ACC112 (cell line): ENCODE measurements at regions not wholly inside any gene's neighbourhood (a gene's known extent, or its start where the extent isn't known, plus 50 kb on each side); places are given as distances from the start of the nearest gene placed in this dataset.

Experiments used
- H2AFZ ChIP-seq: fragments of 200-600 bp; sonication (generic); one replicate; pipeline ENCODE4 v1.6.0; 2017; ENCODE audit warnings: antibody characterized with exemption, low read length; ENCODE audit not compliant: unreplicated experiment
- H3K27ac ChIP-seq: fragments of 200-600 bp; sonication (generic); 2 replicates; pipeline ENCODE4 v1.5.1; 2014; ENCODE audit warnings: low read depth, mild to moderate bottlenecking, antibody characterized with exemption, low read length, moderate library complexity
- H3K27me3 ChIP-seq: fragments of 200-600 bp; sonication (generic); 2 replicates; pipeline ENCODE4 v1.6.1; 2014; ENCODE audit warnings: mild to moderate bottlenecking, antibody characterized with exemption, low read length, moderate library complexity, mixed read lengths; ENCODE audit not compliant: insufficient read depth
- H3K36me3 ChIP-seq: fragments of 200-600 bp; sonication (generic); 2 replicates; pipeline ENCODE4 v1.6.1; 2016; ENCODE audit warnings: mild to moderate bottlenecking, antibody characterized with exemption, low read length, moderate library complexity, mixed read lengths; ENCODE audit not compliant: insufficient read depth
- H3K4me1 ChIP-seq: fragments of 200-600 bp; sonication (generic); one replicate; pipeline ENCODE4 v1.6.1; 2016; ENCODE audit warnings: low read length, mixed read lengths; ENCODE audit not compliant: insufficient read depth, unreplicated experiment, control insufficient read depth
- H3K4me3 ChIP-seq: fragments of 200-600 bp; sonication (generic); 2 replicates; pipeline ENCODE4 v1.5.1; 2014; ENCODE audit warnings: mild to moderate bottlenecking, low read depth, low read length
- H3K79me2 ChIP-seq: fragments of 200-600 bp; sonication (generic); one replicate; pipeline ENCODE4 v1.6.0; 2016; ENCODE audit warnings: low read length; ENCODE audit not compliant: control insufficient read depth, unreplicated experiment, insufficient read depth

DNA sequence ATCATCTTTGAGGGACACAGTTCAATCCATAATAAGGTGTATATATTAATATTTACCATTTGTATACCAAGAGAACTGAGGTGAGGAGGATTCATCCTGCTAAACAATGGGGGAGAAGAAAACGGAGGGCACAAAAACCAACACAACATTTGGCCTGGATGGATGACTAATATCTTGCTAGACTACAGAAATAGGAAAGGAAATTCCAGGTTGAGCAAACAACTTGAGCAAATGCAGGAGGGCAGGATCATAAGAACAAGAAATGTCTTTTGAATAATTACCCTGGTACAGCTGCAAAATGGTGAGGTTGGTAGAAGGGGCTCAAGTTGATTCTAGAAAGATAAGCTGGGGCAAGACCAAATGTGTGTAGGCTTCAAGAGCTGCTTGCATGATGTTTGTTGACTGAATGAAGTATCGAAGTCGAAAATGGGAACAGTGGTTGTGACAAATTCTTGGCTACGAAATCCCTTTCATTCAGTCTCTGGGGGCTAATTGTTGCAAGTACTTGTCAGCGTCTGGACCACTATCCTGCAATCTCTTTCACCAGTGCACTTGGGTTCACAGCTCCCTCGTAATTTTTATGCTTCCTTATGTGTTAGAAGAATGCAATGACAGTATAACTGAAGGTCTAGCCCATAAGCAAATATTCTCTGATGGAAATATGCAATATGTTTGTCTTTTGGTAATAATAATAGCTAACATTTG lies 176.2 kb downstream of the PTEN start:
- Histone ChIP-seq H3K27ac (no peak overlapping the region), H3K27me3 (no peaks in the 10 kb centered on the region), H3K4me3 (no peak overlapping the region)

DNA sequence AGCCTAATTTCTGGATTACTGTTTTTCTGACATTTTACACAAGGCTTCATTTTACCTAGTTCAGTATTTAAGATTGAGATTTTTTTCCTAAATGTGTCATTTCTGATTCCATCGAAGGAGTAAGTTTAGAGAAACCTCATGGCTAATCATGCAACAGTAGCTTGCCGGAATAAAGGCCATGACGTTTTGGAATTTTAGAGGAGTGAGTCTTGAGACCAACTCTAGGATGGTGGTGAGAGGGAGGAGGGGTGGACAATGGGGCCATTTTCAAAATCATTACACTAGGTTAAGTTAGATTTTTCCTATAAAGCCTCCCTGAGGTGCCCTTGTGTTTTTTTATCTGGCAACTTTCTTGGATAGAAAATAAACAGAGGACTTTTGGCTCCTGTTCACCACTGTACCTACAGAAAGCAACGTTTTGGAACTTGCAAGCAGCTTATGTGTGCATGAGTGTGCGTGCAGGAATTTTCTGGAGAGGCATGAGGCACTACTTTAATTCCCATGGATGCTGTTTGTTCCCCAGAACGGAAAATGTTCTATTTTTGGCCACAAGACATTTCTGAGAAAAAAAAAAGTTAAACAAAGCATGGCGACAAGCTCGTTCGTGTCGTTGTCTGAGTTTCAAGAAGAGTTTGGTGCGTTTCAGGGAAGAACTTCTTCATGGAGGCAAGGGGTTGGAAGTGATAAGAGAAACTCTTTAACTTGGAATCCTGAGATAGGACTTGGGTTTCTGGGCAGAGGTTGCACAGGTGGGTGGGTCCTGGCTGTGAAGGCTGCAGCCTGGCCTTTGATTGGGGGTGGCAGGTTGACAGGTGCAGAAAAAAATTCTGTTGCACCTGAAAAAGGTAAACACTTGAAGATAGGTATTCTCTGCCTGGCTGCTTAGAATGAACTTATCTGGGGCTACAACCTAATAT lies 178.1 kb downstream of the PTEN start:
- Histone ChIP-seq H3K4me1 (peaks cover 5% of the 10 kb centered on the region), H3K4me3 (no peak overlapping the region), H3K79me2 (no peaks in the 10 kb centered on the region), H3K27me3 (no peaks in the 10 kb centered on the region), H2AFZ (no peak overlapping the region), H3K27ac (no peak overlapping the region), H3K36me3 (no peaks in the 10 kb centered on the region)

More for the DNA sequence above, 176.2 kb downstream of the PTEN start:
- Histone ChIP-seq H3K4me1 (peaks cover 5% of the 10 kb centered on the region), H3K36me3 (no peaks in the 10 kb centered on the region), H3K79me2 (no peaks in the 10 kb centered on the region), H2AFZ (no peak overlapping the region)

DNA sequence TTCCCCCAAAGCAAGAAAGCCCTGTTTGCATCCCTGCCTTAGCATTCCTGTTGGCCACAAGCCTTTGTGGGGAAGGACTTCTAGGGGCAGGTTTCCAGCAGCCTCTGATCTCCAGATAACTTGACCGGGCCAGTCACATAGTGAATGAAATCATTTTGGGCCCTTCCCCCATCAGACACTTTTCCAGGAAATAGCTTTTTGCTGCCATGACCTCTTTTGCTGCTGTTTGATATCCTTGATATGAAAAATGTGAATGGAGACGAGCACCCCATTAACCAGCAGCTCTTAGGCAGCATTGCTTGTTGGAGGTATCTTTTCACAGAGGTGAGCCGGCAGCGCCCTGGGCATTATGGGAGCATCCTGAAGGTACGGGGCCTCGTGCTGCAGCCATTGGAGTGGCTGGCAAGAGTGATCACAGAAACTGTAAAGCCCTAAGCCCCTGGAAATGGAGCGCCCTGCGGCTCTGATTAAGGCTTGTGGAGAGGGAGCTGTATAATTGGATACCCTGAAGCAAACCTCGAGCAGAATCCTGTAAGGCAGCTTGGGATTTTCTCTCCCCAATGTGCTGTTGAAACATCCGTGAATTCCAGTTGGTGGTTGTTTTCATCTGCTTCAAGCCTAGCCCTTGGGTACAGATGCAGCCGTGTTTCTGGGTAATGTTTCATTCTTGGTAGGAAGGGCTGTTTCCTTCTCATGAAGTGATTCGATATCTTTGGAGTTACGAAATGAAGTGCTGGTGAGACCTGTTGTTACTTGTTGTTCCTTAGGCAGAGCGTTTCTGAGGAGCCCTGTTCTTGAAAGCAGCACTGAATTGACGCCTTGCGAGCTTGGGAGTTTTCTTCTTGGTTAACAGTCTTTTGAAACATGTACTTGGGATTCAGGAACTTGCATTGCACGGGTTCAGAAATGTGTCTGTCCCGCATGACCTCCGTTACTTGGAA lies 179.0 kb downstream of the PTEN start:
- Histone ChIP-seq H3K79me2 (no peaks in the 10 kb centered on the region), H3K4me1 (peaks cover 5% of the 10 kb centered on the region), H3K27ac (no peak overlapping the region), H3K36me3 (no peaks in the 10 kb centered on the region), H3K27me3 (no peaks in the 10 kb centered on the region), H2AFZ (no peak overlapping the region), H3K4me3 (no peak overlapping the region)

DNA sequence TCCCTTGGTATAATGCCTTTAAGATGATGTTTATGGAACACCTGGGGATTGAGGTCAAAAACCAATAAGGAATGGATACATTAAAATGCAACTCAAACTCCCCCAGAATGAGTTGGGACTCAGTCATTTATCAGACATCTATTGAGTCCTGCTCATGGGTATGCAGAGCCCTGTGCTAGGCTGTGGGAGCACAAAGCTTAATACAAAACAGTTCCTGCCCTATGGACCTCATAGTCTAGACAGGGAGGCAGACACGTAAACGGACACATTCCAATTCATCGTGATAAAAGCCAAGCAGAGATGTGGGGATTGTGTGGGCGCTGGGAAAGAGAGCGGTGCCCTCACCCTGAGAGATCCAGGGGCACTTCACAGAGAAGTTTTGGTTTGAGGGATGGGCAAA lies 181.7 kb downstream of the PTEN start:
- no peak overlapping the region for H3K4me3 ChIP-seq
- no peaks in the 10 kb centered on the region for H3K79me2 ChIP-seq
- no peaks in the 10 kb centered on the region for H3K27me3 ChIP-seq
- no peaks in the 10 kb centered on the region for H3K36me3 ChIP-seq
- H3K4me1 ChIP-seq: no peaks in the 10 kb centered on the region
- H2AFZ ChIP-seq: no peak overlapping the region
- H3K27ac ChIP-seq: no peak overlapping the region

DNA sequence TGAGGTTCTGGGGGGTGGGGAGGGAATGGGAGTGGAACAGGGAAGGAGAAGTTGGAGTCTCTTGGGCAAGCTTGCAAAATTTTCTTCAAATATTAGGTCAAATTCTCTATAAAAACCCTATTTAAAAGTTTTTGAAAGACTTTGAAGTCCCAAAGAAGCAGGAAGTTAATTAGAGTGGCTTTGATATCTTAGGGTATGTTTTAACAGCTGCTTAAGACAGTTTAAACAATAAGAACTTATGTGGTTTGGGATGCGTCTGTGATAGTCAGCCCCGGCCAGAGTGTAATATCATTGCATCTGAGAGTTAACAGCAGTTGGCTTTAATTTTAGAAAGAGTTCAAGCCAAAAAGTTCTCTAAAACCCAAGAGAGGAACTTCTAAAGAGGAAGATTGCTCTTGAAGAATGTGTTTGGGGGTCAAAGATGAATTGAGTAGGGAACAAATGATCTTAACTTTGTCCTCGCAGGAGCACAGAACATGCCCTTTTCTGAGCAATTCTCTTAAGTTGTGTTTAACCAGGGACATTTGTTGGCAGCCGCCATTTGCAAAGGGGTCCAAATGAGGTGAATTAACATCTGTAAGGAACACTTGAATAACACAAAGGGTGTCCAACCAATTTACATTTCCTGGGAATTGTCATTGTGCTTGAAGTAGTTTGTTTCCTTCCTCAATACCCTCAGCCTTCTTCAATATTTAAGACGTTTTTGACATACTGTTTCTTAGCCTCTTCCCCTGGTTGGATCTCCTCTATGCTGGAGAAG lies 182.4 kb downstream of the PTEN start:
- H3K27ac ChIP-seq: no peak overlapping the region
- H2AFZ ChIP-seq: no peak overlapping the region
- H3K79me2 ChIP-seq: no peaks in the 10 kb centered on the region
- no peaks in the 10 kb centered on the region for H3K27me3 ChIP-seq
- H3K36me3 ChIP-seq: no peaks in the 10 kb centered on the region
- H3K4me1 ChIP-seq: no peaks in the 10 kb centered on the region
- no peak overlapping the region for H3K4me3 ChIP-seq

DNA sequence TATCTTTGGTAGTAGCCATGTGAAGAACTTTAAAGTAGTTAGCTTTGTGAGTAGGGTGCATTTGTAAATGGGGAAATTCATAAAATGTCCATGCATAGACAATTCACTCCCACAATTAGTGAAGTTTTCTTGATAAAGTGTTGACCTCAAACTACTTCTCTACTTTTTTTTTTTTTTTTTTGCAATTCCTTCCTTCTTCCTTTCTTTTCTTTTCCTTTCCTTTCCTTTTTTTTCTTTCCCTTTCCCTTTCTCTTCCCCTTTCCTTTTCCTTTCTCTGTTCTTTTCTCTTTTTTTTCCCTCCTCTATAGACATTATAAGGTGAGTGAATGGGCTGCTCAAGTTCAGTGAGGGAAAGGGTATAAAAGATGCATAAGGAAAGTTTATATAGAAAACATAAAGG lies 184.2 kb downstream of the PTEN start:
- Histone ChIP-seq H3K36me3 (no peaks in the 10 kb centered on the region), H3K79me2 (no peaks in the 10 kb centered on the region), H2AFZ (no peak overlapping the region), H3K4me1 (no peaks in the 10 kb centered on the region), H3K27me3 (no peaks in the 10 kb centered on the region), H3K27ac (no peak overlapping the region), H3K4me3 (no peak overlapping the region)

DNA sequence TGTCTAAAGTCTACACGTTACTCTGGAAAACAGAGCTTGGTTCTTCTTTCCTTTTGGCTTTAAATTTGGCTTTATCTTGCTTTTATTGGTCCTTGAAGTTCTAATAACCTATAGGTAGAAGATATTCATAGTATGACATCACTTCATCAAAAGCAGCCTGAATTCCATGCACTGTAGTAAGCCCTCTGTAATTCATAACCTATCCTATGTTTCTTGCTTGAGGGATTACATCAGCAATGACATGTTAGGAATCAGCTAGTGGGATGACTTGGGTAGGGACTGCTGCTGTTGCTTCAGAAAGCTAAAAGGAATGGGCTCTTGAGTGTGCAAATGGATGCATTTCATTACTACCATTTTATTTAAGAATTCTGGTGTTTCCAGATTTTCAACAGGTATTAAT lies 184.9 kb downstream of the PTEN start:
- Histone ChIP-seq H3K4me3 (no peak overlapping the region), H3K27ac (no peak overlapping the region), H3K4me1 (no peaks in the 10 kb centered on the region), H3K36me3 (no peaks in the 10 kb centered on the region), H3K27me3 (no peaks in the 10 kb centered on the region), H3K79me2 (no peaks in the 10 kb centered on the region), H2AFZ (no peak overlapping the region)

DNA sequence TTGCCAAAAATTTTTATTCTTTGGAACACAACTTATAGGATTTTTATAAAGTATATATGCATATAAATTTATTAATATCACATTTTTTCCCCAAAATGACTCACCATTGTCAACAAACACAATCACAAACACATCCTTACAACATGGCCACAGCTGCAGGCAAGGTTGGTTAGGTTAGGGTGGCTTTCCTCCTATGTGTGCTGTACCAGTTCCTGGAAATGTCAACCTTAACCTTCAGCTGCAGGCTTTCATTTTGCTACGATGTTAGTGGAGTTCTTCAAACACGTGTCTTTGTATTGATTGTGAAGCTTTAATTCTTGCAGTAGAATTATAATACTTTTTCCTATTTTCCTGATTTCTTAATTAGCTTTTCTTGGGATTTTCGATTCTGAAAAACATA lies 185.8 kb downstream of the PTEN start:
- Histone ChIP-seq H2AFZ (no peak overlapping the region), H3K27me3 (no peaks in the 10 kb centered on the region), H3K27ac (no peak overlapping the region), H3K4me1 (no peaks in the 10 kb centered on the region), H3K36me3 (no peaks in the 10 kb centered on the region), H3K79me2 (no peaks in the 10 kb centered on the region), H3K4me3 (no peak overlapping the region)

DNA sequence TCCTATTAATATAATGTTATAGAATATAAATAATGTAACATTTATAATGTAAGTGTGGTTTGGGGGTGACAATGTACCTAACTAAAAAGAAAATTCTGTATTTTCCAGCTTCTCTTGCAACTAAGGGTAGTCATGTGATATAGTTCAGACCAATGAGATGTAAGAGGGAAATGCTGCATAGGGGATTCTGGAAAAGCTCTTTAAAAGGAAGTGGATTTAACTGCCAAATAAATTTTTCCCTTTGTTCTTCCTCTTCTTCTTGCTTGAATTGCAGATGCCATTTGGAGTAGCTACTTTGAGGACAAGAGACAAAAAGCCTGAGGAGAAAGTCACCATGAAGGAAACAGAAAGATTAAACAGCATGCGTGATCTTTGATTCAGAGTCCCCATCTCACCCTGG lies 194.3 kb downstream of the PTEN start:
- Histone ChIP-seq H3K27ac (no peak overlapping the region), H3K79me2 (no peaks in the 10 kb centered on the region), H3K36me3 (no peaks in the 10 kb centered on the region), H3K4me1 (peaks cover 4% of the 10 kb centered on the region), H3K4me3 (no peak overlapping the region), H2AFZ (no peak overlapping the region), H3K27me3 (no peaks in the 10 kb centered on the region)

DNA sequence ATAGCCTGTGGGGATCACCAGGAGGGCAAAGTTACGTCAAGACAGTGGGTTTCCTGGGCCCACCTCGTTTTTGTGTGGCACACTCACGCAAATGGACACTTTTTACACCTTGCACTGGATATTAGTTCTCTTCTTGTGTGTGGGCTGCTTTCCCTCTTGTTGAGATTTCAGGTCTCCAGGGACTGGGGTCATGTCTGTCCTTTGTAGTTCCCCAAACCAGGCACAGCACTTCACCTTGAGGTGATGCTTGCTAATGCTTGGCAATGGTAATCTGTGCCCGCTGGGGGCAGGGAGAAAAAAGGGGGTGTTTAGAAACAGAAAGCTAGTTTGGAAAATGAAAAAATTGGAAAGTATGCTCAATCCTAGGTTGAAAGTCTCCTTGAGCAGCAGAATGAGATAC lies 195.3 kb downstream of the PTEN start:
- Histone ChIP-seq H3K27me3 (no peaks in the 10 kb centered on the region), H3K79me2 (no peaks in the 10 kb centered on the region), H3K4me1 (peaks cover 13% of the 10 kb centered on the region), H3K4me3 (no peak overlapping the region), H3K36me3 (no peaks in the 10 kb centered on the region), H3K27ac (no peak overlapping the region), H2AFZ (no peak overlapping the region)
